CD4-positive, alpha-beta T cell treated with Interferon alpha-2 for 1 hour (primary cell): ENCODE measurements at regions not wholly inside any gene's neighbourhood (a gene's known extent, or its start where the extent isn't known, plus 50 kb on each side); places are given as distances from the start of the nearest gene placed in this dataset.
"Not testable (repeated sequence)": the region's sequence is repeated elsewhere in the genome, so short reads cannot be mapped to it uniquely, and the experiment has no call there.

Source experiments
- DNase-seq, 2 donors: peaks; one replicate each; pipeline ENCODE4 v3.0.0-alpha.2; 2020 to 2022

DNA sequence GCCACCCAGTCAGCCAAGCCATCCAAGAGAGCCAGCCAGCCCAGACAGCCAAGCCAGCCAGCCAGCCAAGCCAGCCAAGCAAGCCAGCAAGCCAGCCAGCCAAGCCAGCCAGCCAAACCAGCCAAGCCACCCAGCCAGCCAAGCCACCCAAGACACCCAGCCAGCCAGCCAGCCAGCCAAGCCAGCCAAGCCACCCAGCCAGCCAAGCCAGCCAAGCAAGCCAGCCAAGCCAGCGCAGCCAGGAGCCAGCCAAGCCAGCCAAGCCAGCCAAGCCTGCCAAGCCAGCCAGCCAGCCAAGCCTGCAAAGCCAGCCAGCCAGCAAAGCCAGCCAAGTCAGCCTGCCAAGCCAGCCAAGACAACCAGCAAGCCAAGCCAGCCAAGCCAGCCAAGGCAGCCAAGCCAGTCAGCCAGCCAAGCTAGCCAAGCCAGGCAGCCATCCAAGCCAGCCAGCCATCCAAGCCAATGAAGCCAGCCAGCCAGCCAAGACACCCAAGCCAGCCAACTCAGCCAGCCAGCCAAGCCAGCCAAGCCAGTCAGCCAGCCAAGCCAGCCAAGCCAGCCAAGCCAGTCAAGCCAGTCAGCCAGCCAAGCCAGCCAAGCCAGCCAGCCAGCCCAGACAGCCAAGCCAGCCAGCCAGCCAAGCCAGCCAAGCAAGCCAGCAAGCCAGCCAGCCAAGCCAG is 332.2 kb upstream of the PLGLB2 start:
- not testable (repeated sequence) for DNase-seq

GRCh38 chr2:87416266-87416592 is 331.7 kb upstream of the PLGLB2 start:
- not testable (repeated sequence) for DNase-seq

DNA sequence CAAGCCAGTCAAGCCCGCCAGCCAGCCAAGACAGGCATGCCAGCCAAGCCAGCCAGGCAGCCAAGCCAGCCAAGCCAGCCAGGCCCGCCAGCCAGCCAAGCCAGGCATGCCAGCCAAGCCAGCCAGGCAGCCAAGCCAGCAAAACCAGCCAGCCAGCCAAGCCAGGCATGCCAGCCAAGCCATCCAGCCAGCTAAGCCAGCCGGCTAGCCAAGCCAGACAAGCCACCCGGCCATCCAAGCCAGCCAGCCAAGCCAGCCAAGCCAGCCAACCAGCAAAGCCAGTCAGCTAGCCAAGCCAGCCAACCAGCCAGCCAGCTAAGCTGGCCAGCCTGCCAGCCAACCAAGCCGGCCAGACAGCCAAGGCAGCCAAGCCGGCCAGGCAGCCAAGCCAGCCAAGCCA is 330.7 kb upstream of the PLGLB2 start:
- DNase-seq: not testable (repeated sequence)

- not testable (repeated sequence) for DNase-seq
Measured at GRCh38 chr2:87417742-87418567, 329.9 kb upstream of the PLGLB2 start.

DNA sequence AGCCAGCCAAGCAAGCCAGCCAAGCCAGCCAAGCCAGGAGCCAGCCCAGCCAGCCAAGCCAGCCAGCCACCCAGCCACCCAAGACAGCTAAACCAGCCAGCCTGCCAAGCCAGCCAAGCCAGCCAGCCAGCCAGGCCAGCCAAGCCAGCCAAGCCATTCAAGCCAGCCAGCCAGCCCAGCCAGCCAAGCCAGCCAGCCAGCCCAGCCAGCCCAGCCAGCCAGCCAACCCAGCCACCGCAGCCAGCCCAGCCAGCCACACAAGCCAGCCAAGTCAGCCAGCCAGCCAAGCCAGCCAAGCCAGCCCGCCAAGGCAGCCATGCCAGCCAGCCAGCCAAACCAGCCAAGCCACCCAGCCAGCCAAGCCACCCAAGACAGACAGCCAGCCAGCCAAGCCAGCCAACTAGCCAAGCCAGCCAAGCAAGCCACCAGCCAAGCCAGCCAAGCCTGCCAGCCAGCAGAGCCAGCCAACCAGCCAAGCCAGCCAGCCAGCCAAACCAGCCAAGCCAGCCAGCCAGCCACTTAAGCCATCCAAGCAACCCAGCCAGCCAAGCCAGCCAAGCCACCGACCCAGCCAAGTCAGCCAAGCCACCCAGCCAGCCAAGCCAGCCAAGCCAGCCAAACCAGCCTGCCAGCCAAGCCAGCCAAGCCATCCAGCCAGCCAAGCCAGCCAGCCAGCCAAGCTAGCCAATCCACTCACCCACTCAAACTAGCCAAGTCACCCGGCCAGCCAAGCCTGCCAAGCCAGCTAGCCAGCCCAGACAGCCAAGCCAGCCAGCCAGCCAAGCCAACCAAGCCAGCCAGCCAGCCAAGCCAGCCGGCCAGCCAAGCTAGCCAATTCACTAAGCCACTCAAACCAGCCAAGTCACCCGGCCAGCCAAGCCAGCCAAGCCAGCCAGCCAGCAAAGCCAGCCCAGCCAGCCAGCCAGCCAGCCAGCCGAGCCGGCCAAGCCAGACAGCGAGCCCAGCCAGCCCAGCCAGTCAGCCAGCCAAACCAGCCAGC is 328.8 kb upstream of the PLGLB2 start:
- DNase-seq: not testable (repeated sequence)

DNA sequence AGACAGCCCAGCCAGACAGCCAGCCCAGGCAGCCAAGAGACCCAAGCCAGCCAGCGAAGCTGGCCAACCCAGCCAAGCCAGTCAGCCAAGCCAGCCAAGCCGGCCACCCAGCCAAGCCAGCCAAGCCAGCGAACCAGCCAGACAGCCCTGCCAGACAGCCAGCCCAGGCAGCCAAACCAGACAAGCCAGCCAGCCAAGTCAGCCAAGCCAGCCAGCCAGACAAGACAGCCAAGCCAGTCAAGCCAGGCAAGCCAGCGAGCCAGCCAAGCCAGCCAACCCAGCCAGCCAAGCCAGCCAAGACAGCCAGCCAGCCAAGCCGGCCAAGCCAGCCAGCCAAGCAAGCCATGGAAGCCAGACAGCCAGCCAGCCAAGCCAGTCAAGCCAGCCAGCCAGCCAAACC is 327.9 kb upstream of the PLGLB2 start:
- not testable (repeated sequence) for DNase-seq

DNA sequence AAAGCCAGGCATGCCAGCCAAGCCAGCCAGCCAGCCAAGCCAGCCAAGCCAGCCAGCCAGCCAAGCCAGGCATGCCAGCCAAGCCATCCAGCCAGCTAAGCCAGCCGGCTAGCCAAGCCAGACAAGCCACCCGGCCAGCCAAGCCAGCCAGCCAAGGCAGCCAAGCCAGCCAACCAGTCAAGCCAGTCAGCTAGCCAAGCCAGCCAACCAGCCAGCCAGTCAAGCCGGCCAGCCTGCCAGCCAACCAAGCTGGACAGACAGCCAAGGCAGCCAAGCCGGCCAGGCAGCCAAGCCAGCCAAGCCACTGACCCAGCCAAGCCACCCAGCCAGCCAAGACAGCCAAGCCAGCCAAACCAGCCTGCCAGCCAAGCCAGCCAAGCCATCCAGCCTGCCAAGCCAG is 326.9 kb upstream of the PLGLB2 start:
- not testable (repeated sequence) for DNase-seq

GRCh38 chr2:87423796-87424762 is 323.8 kb upstream of the PLGLB2 start:
- DNase-seq: not testable (repeated sequence)

- not testable (repeated sequence) for DNase-seq
Measured at GRCh38 chr2:87424763-87425154, 323.1 kb upstream of the PLGLB2 start.

GRCh38 chr2:87425191-87425590 is 322.7 kb upstream of the PLGLB2 start:
- not testable (repeated sequence) for DNase-seq

GRCh38 chr2:87425717-87426116 is 322.2 kb upstream of the PLGLB2 start:
- not testable (repeated sequence) for DNase-seq

DNA sequence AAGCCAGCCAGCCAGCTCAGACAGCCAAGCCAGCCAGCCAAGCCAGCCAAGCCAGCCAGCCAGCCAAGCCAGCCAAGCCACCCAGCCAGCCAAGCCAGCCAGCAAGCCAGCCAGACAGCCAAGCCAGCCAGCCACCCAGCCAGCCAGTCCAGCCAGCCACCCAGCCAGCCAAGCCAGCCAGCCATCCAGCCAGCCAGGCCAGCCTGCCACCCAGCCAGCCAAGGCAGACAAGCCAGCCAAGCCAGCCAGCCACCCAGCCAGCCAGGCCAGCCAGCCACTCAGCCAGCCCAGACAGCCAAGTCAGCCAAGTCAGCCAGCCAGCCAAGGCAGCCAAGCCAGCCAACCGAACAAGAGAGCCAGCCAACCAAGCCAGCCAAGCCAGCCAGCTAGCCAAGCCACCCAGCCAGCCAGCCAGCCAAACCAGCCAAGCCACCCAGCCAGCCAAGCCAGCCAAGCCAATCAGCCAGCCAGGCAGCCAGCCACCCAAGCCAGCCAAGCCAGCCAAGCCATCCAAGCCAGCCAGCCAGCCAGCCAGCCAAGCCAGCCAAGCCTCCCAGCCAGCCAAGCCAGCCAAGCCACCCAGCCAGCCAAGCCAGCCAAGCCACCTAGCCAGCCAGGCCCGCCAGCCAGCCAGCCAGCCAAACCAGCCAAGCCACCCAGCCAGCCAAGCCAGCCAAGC is 319.3 kb upstream of the PLGLB2 start:
- not testable (repeated sequence) for DNase-seq

DNA sequence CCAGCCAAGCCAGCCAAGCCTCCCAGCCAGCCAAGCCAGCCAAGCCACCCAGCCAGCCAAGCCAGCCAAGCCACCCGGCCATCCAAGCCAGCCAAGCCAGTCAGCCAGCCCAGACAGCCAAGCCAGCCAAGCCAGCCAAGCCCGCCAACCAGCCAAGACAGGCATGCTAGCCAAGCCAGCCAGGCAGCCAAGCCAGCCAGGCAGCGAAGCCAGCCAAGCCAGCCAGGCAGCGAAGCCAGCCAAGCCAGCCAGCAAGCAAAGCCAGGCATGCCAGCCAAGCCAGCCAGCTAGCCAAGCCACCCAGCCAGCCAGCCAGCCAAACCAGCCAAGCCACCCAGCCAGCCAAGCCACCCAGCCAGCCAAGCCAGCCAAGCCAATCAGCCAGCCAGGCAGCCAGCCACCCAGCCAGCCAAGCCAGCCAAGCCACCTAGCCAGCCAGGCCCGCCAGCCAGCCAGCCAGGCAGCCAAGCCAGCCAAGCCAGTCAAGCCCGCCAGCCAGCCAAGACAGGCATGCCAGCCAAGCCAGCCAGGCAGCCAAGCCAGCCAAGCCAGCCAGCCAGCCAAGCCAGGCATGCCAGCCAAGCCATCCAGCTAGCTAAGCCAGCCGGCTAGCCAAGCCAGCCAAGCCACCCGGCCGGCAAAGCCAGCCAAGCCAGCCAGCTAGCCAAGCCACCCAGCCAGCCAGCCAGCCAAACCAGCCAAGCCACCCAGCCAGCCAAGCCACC is 318.5 kb upstream of the PLGLB2 start:
- DNase-seq: not testable (repeated sequence)

DNA sequence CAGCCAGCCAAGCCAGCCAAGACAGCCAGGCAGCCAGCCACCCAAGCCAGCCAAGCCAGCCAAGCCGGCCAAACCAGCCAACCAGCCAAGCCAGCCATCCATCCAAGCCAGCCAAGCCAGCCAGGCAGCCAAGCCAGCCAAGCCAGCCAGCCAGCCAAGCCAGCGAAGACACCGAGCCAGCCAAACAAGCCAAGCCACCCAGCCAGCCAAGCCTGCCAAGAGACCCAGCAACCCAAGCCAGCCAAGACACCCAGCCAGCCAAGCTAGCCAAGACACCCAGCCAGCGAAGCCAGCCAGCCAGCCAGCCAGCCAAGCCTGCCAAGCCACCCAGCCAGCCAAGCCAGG is 318.0 kb upstream of the PLGLB2 start:
- not testable (repeated sequence) for DNase-seq

DNA sequence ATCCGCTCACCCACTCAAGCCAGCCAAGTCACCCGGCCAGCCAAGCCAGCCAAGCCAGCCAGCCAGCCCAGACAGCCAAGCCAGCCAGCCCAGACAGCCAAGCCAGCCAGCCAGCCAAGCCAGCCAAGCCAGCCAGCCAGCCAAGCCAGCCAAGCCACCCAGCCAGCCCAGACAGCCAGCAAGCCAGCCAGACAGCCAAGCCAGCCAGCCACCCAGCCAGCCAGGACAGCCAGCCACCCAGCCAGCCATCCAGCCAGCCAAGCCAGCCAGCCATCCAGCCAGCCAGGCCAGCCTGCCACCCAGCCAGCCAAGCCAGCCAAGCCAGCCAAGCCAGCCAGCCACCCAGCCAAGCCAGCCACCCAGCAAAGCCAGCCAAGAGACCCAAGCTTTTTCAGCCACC is 316.8 kb upstream of the PLGLB2 start:
- DNase-seq: not testable (repeated sequence)

DNA sequence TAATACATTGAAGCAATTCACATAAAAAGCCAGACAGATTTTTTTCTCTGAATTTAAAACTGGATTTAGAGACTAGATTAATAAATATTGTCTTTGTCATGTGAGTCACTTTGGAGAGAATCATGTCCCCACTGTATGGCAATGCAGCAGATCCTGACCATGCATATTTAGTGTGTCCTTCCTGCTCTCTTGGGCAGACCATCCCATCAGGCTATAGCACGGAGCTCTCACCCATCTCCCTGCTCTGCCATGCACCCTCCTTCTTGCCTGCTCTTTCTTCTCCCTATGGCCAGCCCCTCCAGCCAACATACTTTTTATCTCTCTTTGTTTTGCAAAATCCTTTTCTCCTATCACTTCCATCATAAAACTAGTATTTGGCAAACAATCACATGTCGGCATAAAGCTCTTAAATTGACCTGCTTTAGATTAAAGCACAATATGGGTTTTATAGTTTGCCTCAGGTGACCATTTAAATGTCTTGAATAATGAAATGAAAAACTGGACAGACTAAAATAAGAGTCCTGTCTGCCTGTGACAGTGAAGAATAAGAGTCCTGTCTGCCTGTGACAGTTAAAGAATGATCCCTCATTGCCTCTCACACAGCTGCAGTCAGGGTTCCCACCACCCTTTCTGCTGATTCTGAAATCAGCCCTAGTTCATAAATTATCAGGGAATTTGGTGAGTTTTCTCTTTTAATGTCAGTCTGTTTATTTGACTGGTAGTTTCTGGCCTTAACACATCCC is 315.0 kb upstream of the PLGLB2 start:
- not testable (repeated sequence) for DNase-seq

GRCh38 chr2:87436007-87436406 is 311.9 kb upstream of the PLGLB2 start:
- not testable (repeated sequence) for DNase-seq

DNA sequence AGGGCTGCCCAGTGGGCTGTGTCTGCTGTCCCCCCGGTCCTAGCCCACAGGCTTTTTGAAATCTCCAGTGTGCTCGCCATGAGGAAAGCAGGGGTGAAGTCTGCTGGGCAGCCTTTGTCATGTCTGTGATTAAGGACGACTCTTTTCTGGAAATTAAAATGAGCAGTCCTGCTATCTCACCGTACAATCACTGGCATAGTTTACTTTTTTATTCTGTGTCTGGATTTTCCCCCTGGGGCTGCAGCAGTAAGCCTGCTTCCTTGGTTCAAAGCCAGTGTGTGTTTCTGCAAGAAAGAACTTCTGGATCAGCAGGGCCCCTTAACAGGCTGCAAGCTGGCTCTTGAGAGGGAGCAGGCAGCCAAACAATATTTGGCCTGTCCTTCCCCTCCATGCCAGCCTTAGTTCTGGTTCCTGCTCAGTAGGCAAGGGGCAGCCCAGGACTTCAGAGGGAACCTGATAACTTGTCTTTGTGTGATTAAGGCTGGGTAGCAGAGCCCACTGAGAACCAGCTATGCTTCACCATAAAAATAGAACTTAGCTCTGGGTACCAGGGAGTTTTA is 310.1 kb upstream of the PLGLB2 start:
- not testable (repeated sequence) for DNase-seq

- not testable (repeated sequence) for DNase-seq
Measured at GRCh38 chr2:87438780-87439454, 309.0 kb upstream of the PLGLB2 start.
